IMR-90 (cell line): ENCODE measurements at regions not wholly inside any gene's neighbourhood (a gene's known extent, or its start where the extent isn't known, plus 50 kb on each side); places are given as distances from the start of the nearest gene placed in this dataset.

Source experiments
- ATAC-seq: fragments of 200-7000 bp; cut with Tn5 transposase; 2 replicates; pipeline ENCODE4 v1.9.1; 2020; ENCODE audit warnings: low read depth, mild to moderate bottlenecking, moderate library complexity
- BruUV-seq: library from RNA; stranded (reverse); fragments of 400-500 nt; replicated peaks from 2 replicates; lab custom pipeline; 2021; lab: Mats Ljungman, UMichigan
- CTCF ChIA-PET: fragments of 300-600 bp; formaldehyde crosslinking; extraction: SDS; loops from one replicate; lab custom pipeline; 2021; ENCODE audit warnings: antibody characterized with exemption; lab: Yijun Ruan, JAX
- POLR2A ChIA-PET: fragments of 300-600 bp; sonication (Branson Sonifier 250); formaldehyde crosslinking; loops from one replicate; lab custom pipeline; 2022; ENCODE audit warnings: antibody characterized with exemption; ENCODE audit not compliant: unreplicated experiment; lab: Charles Lee
- DNase-seq: peaks from one replicate; pipeline ENCODE4 v3.0.0; 2013
- H2AFZ ChIP-seq: replicated peaks from 2 replicates; pipeline ENCODE3; 2013; ENCODE audit warnings: low read length, mild to moderate bottlenecking; ENCODE audit not compliant: poor library complexity
- H2AK5ac ChIP-seq: 2 replicates; pipeline ENCODE4 v1.6.1; 2013; ENCODE audit warnings: low read depth, low read length, inconsistent platforms
- H2AK9ac ChIP-seq: replicated peaks from 2 replicates; pipeline ENCODE3; 2013; ENCODE audit warnings: mild to moderate bottlenecking, low read depth, low read length, moderate library complexity; ENCODE audit not compliant: poor library complexity
- H2BK120ac ChIP-seq: 2 replicates; pipeline ENCODE4 v1.6.1; 2013; ENCODE audit warnings: low read depth, low read length, inconsistent platforms
- H2BK15ac ChIP-seq: 3 replicates; pipeline ENCODE4 v1.6.1; 2013; ENCODE audit warnings: low read depth, low read length, inconsistent platforms
- H2BK20ac ChIP-seq: 2 replicates; pipeline ENCODE4 v1.6.1; 2013; ENCODE audit warnings: low read depth, mild to moderate bottlenecking, inconsistent platforms, low read length, moderate library complexity
- H2BK5ac ChIP-seq: 2 replicates; pipeline ENCODE4 v1.6.1; 2013; ENCODE audit warnings: mild to moderate bottlenecking, low read depth, low read length, inconsistent platforms; ENCODE audit not compliant: poor library complexity, severe bottlenecking
- H3K14ac ChIP-seq: replicated peaks from 2 replicates; pipeline ENCODE4 v1.6.1; 2013; ENCODE audit warnings: low read depth, low read length, inconsistent platforms
- H3K18ac ChIP-seq: 2 replicates; pipeline ENCODE4 v1.6.1; 2013; ENCODE audit warnings: low read depth, low read length, control low read depth
- H3K23ac ChIP-seq: 2 replicates; pipeline ENCODE4 v1.6.1; 2013; ENCODE audit warnings: low read depth, low read length, inconsistent platforms
- H3K27ac ChIP-seq: 2 replicates; pipeline ENCODE4 v1.5.1; 2013; ENCODE audit warnings: mild to moderate bottlenecking, control low read depth, low read length; ENCODE audit not compliant: insufficient read depth
- H3K27me3 ChIP-seq: 2 replicates; pipeline ENCODE4 v1.6.1; 2013; ENCODE audit warnings: low read length; ENCODE audit not compliant: control insufficient read depth, insufficient read depth
- H3K36me3 ChIP-seq: 2 replicates; pipeline ENCODE4 v1.6.1; 2013; ENCODE audit warnings: low read length, mixed read lengths; ENCODE audit not compliant: control insufficient read depth, insufficient read depth
- H3K4ac ChIP-seq: 2 replicates; pipeline ENCODE4 v1.6.1; 2013; ENCODE audit warnings: low read depth, low read length, inconsistent platforms
- H3K4me1 ChIP-seq: 2 replicates; pipeline ENCODE4 v1.6.1; 2013; ENCODE audit warnings: low read length, mixed read lengths; ENCODE audit not compliant: control insufficient read depth, insufficient read depth
- H3K4me2 ChIP-seq: 2 replicates; pipeline ENCODE4 v1.6.1; 2013; ENCODE audit warnings: low read depth, mild to moderate bottlenecking, control low read depth, low read length, moderate library complexity
- H3K4me3 ChIP-seq: 2 replicates; pipeline ENCODE4 v1.5.1; 2013; ENCODE audit warnings: low read depth, mild to moderate bottlenecking, control low read depth, low read length, moderate library complexity; ENCODE audit not compliant: insufficient read depth
- H3K56ac ChIP-seq: 2 replicates; pipeline ENCODE4 v1.6.1; 2013; ENCODE audit warnings: low read length, inconsistent platforms; ENCODE audit not compliant: insufficient read depth; ENCODE audit errors: extremely low read depth
- H3K79me1 ChIP-seq, 2 experiments: 2 replicates each; pipeline ENCODE4 v1.6.1; 2013; ENCODE audit warnings: low read length in 2 of 2, inconsistent platforms in 1 of 2, low read depth in 1 of 2
- H3K9ac ChIP-seq: 2 replicates; pipeline ENCODE4 v1.6.1; 2013; ENCODE audit warnings: low read depth, low read length, control low read depth
- H3K9me1 ChIP-seq: 2 replicates; pipeline ENCODE4 v1.6.1; 2013; ENCODE audit warnings: low read length, inconsistent platforms; ENCODE audit not compliant: insufficient read depth
- H3K9me3 ChIP-seq: 2 replicates; pipeline ENCODE4 v1.6.1; 2013; ENCODE audit warnings: low read length; ENCODE audit not compliant: control insufficient read depth, insufficient read depth
- H4K20me1 ChIP-seq: 2 replicates; pipeline ENCODE4 v1.6.1; 2013; ENCODE audit warnings: low read length, inconsistent platforms; ENCODE audit not compliant: insufficient read depth
- H4K5ac ChIP-seq: 2 replicates; pipeline ENCODE4 v1.6.1; 2013; ENCODE audit warnings: mild to moderate bottlenecking, low read depth, low read length, control low read depth
- H4K8ac ChIP-seq, 2 experiments: 2 replicates each; pipeline ENCODE4 v1.6.1; 2013; ENCODE audit warnings: low read depth in 2 of 2, low read length in 2 of 2, control low read depth in 1 of 2, inconsistent platforms in 1 of 2
- H4K91ac ChIP-seq: 2 replicates; pipeline ENCODE4 v1.6.1; 2013; ENCODE audit warnings: low read depth, low read length, inconsistent platforms; ENCODE audit not compliant: insufficient read depth
- CEBPB ChIP-seq: IDR thresholded peaks from 2 replicates; pipeline ENCODE4 v1.6.1; 2012; ENCODE audit warnings: low read depth, low read length, improper control_type of control experiment
- CHD1 ChIP-seq: IDR thresholded peaks from 2 replicates; pipeline ENCODE4 v1.6.1; 2012; ENCODE audit warnings: low read depth, low read length, improper control_type of control experiment
- MAFK ChIP-seq: IDR thresholded peaks from 2 replicates; pipeline ENCODE4 v1.6.1; 2012; ENCODE audit warnings: low read depth, low read length, improper control_type of control experiment
- MAZ ChIP-seq: IDR thresholded peaks from 2 replicates; pipeline ENCODE4 v1.6.1; 2012; ENCODE audit warnings: low read depth, mild to moderate bottlenecking, low read length, improper control_type of control experiment, moderate library complexity, borderline replicate concordance
- MXI1 ChIP-seq: IDR thresholded peaks from 2 replicates; pipeline ENCODE4 v1.6.1; 2012; ENCODE audit warnings: low read depth, mild to moderate bottlenecking, low read length, moderate library complexity, borderline replicate concordance
- NFE2L2 ChIP-seq: fragments of 150-350 bp; IDR thresholded peaks from 2 replicates; pipeline ENCODE4 v1.6.1; 2016; ENCODE audit warnings: low read depth, mild to moderate bottlenecking, low read length
- RCOR1 ChIP-seq: IDR thresholded peaks from 2 replicates; pipeline ENCODE4 v1.6.1; 2012; ENCODE audit warnings: mild to moderate bottlenecking, low read length, improper control_type of control experiment; ENCODE audit not compliant: insufficient replicate concordance
- RFX5 ChIP-seq: IDR thresholded peaks from 2 replicates; pipeline ENCODE4 v1.8.0; 2012; ENCODE audit warnings: low read depth, mild to moderate bottlenecking, low read length, moderate library complexity
- SMC3 ChIP-seq: fragments of 150-350 bp; IDR thresholded peaks from 2 replicates; pipeline ENCODE4 v1.6.1; 2016; ENCODE audit warnings: low read depth, mild to moderate bottlenecking, antibody characterized with exemption, low read length, moderate library complexity
- WGBS, 2 experiments: methylation state at CpG; one replicate each; pipeline versions ENCODE4 v1.1.5 to v1.1.7; 2013; ENCODE audit warnings: missing lambda C conversion rate in 2 of 2; ENCODE audit not compliant: insufficient read length in 1 of 2; ENCODE audit errors: extremely low coverage in 2 of 2; 5-methylcytosine and 5-hydroxymethylcytosine counted together
- dilution Hi-C: fragments of 300-500 bp; cut with HindIII; formaldehyde crosslinking; loops from one replicate; pipeline ENCODE4 v1.14.3; 2018; ENCODE audit warnings: low sequenced_read_pairs; ENCODE audit not compliant: unreplicated experiment
- in situ Hi-C: fragments of 300-500 bp; cut with MboI; formaldehyde crosslinking; loops from 3 replicates; pipeline ENCODE4 v1.14.3; 2019; ENCODE audit warnings: low sequenced_read_pairs, inconsistent platforms, mixed read lengths
- intact Hi-C: fragments of 100-400 bp; cut with micrococcal nuclease; formaldehyde crosslinking; loops from 2 replicates; pipeline ENCODE4 v1.10.0; 2022
- TF ChIP-seq, protein P1 (sequence below): fragments of 150-350 bp; IDR thresholded peaks from 2 replicates; pipeline ENCODE4 v1.6.1; 2017; ENCODE audit warnings: mild to moderate bottlenecking, antibody characterized with exemption, low read length, low read depth

DNA sequence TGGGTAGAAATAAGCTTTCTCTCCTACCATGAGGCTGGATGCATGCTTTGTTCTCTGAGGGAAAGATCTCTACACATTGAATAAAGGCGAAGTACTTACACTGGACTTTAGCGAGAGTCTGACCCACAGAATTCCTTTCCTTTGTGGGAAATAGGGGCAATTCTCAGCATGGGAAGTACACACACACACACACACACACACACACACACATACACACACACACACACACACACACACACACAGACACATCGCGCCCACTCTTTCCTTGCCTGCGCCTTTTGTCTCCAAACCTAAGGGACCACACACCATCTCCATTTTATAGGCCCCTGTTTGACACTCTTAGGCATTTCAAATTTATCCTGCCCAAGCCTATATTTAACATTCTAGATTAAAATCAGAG lies 83.8 kb downstream of the LUZP4 start:
- H2AK9ac ChIP-seq = no peak overlapping the region
- H3K4me1 ChIP-seq = peaks cover 2% of the 10 kb centered on the region
- H2BK20ac ChIP-seq = no peak overlapping the region
- no peak overlapping the region for H3K14ac ChIP-seq
- no peak overlapping the region for H2BK15ac ChIP-seq
- H3K36me3 ChIP-seq = no peaks in the 10 kb centered on the region
- no peaks in the 10 kb centered on the region for H4K20me1 ChIP-seq
- no peak for ATAC-seq
- H2BK5ac ChIP-seq = peak overlapping the region; percentile 41
- H2AFZ ChIP-seq = no peak overlapping the region
- H3K4me2 ChIP-seq = no peak overlapping the region
- no peak overlapping the region for H3K4ac ChIP-seq
- TF ChIP-seq CHD1 (no peak), MXI1 (no peak), RFX5 (no peak), NFE2L2 (no peak), CEBPB (no peak), RCOR1 (no peak), MAZ (no peak), SMC3 (no peak), MAFK (no peak)
- TF ChIP-seq, protein P1, sequence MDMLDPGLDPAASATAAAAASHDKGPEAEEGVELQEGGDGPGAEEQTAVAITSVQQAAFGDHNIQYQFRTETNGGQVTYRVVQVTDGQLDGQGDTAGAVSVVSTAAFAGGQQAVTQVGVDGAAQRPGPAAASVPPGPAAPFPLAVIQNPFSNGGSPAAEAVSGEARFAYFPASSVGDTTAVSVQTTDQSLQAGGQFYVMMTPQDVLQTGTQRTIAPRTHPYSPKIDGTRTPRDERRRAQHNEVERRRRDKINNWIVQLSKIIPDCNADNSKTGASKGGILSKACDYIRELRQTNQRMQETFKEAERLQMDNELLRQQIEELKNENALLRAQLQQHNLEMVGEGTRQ = no peak
- no peak overlapping the region for H3K9ac ChIP-seq
- H4K91ac ChIP-seq = no peak overlapping the region
- H3K23ac ChIP-seq = no peak overlapping the region; the same call in 1 of the 2 replicates
- no peak overlapping the region; a peak in 1 of 4 replicates for H4K8ac ChIP-seq
- no peak overlapping the region for H4K5ac ChIP-seq
- no CpG with 5 or more reads among the region's 5 CpGs for WGBS, 2 experiments
- H3K9me1 ChIP-seq = 0 out of 2 replicates have a peak, but pooled peaks cover 3% of the 10 kb centered on the region
- intact Hi-C loops = no loop called here
- H3K4me3 ChIP-seq = no peak overlapping the region
- no peak overlapping the region for H3K27ac ChIP-seq
- ChIA-PET POLR2A (no interaction called here), CTCF (interaction anchor here (0.7 kb wide), 1 partner anchor 21 kb away, joined by 3 read pairs; no protein-coding TSS in a partner anchor)
- H2AK5ac ChIP-seq = no peak overlapping the region
- no TSS peak for BruUV-seq
- H3K9me3 ChIP-seq = no peaks in the 10 kb centered on the region
- H3K79me1 ChIP-seq = no peaks in the 10 kb centered on the region
- no peak overlapping the region for H3K18ac ChIP-seq
- no peak for DNase-seq
- in situ Hi-C loops = no loop called here
- no peak overlapping the region for H2BK120ac ChIP-seq
- no peak overlapping the region for H3K56ac ChIP-seq
- no peaks in the 10 kb centered on the region; the same call in 1 of the 2 replicates for H3K27me3 ChIP-seq
- dilution Hi-C loops = no loop called here
